ENCODE measurements at regions not wholly inside any gene's neighbourhood (a gene's known extent, or its start where the extent isn't known, plus 50 kb on each side); places are given as distances from the start of the nearest gene placed in this dataset. TPM values are rescaled to one million over a fixed set of nuclear protein-coding genes. Genes with fewer than 3 reads are reported as not detected.

DNA sequence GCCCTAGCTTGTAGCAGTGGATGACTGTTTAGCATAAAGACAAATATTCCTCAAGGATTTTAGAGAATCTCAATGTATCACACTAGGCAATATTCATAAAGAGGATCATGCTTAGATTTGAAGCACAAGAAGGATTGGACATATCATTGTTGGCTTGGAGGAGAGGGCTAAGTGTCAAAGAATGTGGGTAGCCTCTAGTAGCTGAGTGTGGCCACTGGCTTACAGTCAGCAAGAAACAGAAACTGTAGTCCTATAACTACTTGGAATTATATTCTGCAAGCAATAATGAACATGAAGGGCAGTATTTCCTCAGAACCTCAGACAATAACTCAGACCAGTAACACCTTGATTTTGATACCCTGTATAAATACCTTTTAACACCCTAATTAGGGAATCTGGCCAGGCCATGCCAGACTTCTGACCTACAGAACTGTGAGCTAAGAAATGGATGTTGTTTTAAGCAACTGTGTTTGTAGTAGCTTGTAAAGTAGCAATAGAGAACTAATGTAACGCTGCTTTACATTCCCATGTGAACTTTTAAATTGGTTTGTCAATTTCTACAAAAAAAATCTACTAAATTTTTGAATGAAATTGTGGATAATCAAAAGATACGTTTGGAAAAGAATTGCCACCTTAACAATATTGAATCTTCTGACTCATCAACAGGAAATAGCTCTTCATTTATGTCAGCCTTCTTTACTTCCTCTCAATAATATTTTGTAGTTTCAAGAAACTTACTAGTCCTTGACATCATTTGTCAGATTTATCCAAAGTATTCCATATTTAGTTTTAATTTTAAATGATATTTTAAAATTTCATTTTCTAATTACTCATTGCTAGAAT, 65.2 kb upstream of the RSPO3 start:
- ATAC-seq = no peak
- intact Hi-C loops (cut with DNase I, micrococcal nuclease) = no loop called here
- no peaks in the 10 kb centered on the region for H3K9me3 ChIP-seq

DNA sequence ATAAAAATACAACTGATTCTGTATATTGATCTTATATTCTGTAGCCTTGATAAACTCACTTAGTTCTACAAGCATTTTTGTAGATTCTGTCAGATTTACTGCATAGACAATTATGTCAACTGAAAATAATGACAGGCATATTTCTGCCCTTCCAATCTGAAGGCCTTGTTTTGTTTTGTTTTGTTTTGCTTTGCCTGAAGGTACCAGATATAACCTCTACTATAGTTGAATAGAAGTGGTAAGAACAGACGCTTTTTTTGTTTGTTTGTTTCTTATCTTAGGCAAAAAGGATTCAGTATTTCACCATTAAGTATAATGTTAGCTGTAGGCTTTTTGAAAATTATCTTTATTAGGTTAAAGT, 64.6 kb upstream of the RSPO3 start:
- DNase-seq (no peak), ATAC-seq (no peak)
- Histone ChIP-seq H3K4me3 (no peak overlapping the region), H3K9me3 (no peaks in the 10 kb centered on the region), H3K4me1 (ENCODE audit: low read depth) (no peaks in the 10 kb centered on the region), H3K36me3 (ENCODE audit: low read depth) (no peaks in the 10 kb centered on the region)
- TF ChIP-seq, protein P1, sequence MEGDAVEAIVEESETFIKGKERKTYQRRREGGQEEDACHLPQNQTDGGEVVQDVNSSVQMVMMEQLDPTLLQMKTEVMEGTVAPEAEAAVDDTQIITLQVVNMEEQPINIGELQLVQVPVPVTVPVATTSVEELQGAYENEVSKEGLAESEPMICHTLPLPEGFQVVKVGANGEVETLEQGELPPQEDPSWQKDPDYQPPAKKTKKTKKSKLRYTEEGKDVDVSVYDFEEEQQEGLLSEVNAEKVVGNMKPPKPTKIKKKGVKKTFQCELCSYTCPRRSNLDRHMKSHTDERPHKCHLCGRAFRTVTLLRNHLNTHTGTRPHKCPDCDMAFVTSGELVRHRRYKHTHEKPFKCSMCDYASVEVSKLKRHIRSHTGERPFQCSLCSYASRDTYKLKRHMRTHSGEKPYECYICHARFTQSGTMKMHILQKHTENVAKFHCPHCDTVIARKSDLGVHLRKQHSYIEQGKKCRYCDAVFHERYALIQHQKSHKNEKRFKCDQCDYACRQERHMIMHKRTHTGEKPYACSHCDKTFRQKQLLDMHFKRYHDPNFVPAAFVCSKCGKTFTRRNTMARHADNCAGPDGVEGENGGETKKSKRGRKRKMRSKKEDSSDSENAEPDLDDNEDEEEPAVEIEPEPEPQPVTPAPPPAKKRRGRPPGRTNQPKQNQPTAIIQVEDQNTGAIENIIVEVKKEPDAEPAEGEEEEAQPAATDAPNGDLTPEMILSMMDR (IDR thresholded peaks at IDR 0.05) = no peak
- intact Hi-C loops (cut with DNase I, micrococcal nuclease) = no loop called here

More for the DNA sequence above, 65.2 kb upstream of the RSPO3 start:
- no peak for DNase-seq
- Histone ChIP-seq H3K4me1 (ENCODE audit: low read depth) (no peaks in the 10 kb centered on the region), H3K4me3 (no peak overlapping the region), H3K36me3 (ENCODE audit: low read depth) (no peaks in the 10 kb centered on the region)
- TF ChIP-seq, protein P1 (IDR thresholded peaks at IDR 0.05) = no peak

DNA sequence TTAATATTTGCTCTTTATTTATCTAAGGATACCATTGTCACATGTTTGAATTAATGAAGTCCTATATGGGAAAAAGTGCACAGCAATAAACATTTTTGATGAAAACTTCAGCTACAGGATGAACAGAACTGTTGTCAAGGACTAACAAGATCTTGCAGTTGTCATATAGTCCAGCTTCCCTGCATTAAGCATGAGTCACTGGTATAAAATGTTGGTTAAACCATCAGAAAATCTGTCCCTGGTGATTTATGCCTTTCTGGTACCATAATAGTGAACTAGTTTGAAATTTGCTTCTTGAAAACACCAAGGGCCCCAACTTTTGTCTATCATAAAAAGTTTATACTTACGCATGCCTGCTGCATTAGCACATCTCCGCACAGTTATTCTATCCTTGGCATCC, 60.4 kb upstream of the RSPO3 start:
- intact Hi-C loops (cut with DNase I, micrococcal nuclease) = no loop called here
- Histone ChIP-seq H3K36me3 (ENCODE audit: low read depth) (no peaks in the 10 kb centered on the region), H3K4me3 (no peak overlapping the region), H3K4me1 (ENCODE audit: low read depth) (no peaks in the 10 kb centered on the region), H3K9me3 (no peaks in the 10 kb centered on the region)
- ATAC-seq (no peak), DNase-seq (no peak)
- TF ChIP-seq, protein P1 (IDR thresholded peaks at IDR 0.05) = no peak

DNA sequence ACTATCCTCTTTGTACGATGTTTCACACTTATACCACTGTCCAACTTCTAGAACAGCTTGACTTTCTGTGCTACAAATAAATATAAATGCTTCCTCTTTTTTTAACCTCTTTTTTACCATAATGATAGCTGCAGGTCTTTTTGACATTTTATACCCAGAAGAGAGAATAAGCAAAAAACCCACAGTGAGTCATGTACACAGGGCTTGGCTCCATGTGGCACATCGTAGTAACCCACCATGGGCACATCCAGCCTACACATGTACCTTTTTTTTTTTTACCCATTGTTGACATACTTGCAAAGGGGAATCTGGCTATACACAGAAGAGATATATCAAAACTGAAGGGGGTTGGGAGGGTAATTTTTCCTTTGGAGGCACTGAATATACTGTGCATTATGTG, 59.5 kb upstream of the RSPO3 start:
- DNase-seq (no peak), ATAC-seq (no peak)
- intact Hi-C loops (cut with DNase I, micrococcal nuclease) = no loop called here
- Histone ChIP-seq H3K36me3 (ENCODE audit: low read depth) (no peaks in the 10 kb centered on the region), H3K9me3 (no peaks in the 10 kb centered on the region), H3K4me3 (no peak overlapping the region), H3K4me1 (ENCODE audit: low read depth) (no peaks in the 10 kb centered on the region)
- TF ChIP-seq, protein P1 (IDR thresholded peaks at IDR 0.05) = no peak

Small RNAs in the stretch of these regions (microRNA-seq; reads per million reads assigned to microRNA genes)
- gene MIR588 = not detected
